ENCODE measurements at regions not wholly inside any gene's neighbourhood (a gene's known extent, or its start where the extent isn't known, plus 50 kb on each side); places are given as distances from the start of the nearest gene placed in this dataset.

GRCh38 chr1:220356981-220357850 is 85.0 kb upstream of the RAB3GAP2 start:
- peaks cover 3% of the 10 kb centered on the region for H3K4me1 Mint-ChIP-seq (ENCODE audit: unreplicated experiment)
- no peak for TF ChIP-seq CTCF (IDR thresholded peaks at IDR 0.05; ENCODE audit: unreplicated experiment)
- H3K4me3 Mint-ChIP-seq (ENCODE audit: unreplicated experiment) = no peak overlapping the region
- H3K27me3 Mint-ChIP-seq (ENCODE audit: unreplicated experiment) = no peaks in the 10 kb centered on the region
- H3K36me3 Mint-ChIP-seq (ENCODE audit: low read depth, unreplicated experiment) = no peaks in the 10 kb centered on the region
- no peak overlapping the region for H3K27ac Mint-ChIP-seq (ENCODE audit: unreplicated experiment)
- H3K9me3 Mint-ChIP-seq (ENCODE audit: unreplicated experiment) = no peaks in the 10 kb centered on the region
- DNase-seq (ENCODE audit: low spot score) = no peak

- TF ChIP-seq CTCF (IDR thresholded peaks at IDR 0.05; ENCODE audit: unreplicated experiment) = no peak
- Mint-ChIP-seq H3K27me3 (ENCODE audit: unreplicated experiment) (no peaks in the 10 kb centered on the region), H3K27ac (ENCODE audit: unreplicated experiment) (no peak overlapping the region), H3K4me1 (ENCODE audit: unreplicated experiment) (no peaks in the 10 kb centered on the region), H3K9me3 (ENCODE audit: unreplicated experiment) (no peaks in the 10 kb centered on the region), H3K36me3 (ENCODE audit: low read depth, unreplicated experiment) (no peaks in the 10 kb centered on the region), H3K4me3 (ENCODE audit: unreplicated experiment) (no peak overlapping the region)
- DNase-seq (ENCODE audit: low spot score) = no peak
Observed at GRCh38 chr1:220353229-220354012, 81.2 kb upstream of the RAB3GAP2 start.

DNA sequence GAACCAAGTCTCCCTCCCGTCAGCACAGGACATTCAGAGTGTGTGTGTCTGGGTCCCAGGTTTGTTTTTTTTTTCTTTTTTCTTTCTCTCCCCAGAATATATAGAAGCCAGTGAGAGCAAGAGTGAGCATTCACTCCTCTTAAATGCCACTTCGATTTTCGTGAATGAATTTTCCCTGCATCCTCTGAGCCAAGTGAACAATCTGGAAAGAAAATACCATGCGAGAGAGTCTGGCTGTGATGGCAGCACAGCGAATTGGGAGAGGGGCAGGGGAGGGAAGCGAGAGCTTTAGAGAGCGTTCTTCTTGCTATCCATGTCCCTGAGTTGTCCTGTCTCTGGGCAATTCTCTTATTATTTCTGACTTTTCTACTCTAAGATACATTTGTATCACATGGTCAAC is 76.0 kb upstream of the RAB3GAP2 start:
- no peak for DNase-seq (ENCODE audit: low spot score)
- Mint-ChIP-seq H3K36me3 (ENCODE audit: low read depth, unreplicated experiment) (no peaks in the 10 kb centered on the region), H3K27me3 (ENCODE audit: unreplicated experiment) (no peaks in the 10 kb centered on the region), H3K4me3 (ENCODE audit: unreplicated experiment) (no peak overlapping the region), H3K4me1 (ENCODE audit: unreplicated experiment) (peaks cover 11% of the 10 kb centered on the region), H3K27ac (ENCODE audit: unreplicated experiment) (no peak overlapping the region), H3K9me3 (ENCODE audit: unreplicated experiment) (no peaks in the 10 kb centered on the region)
- no peak for TF ChIP-seq CTCF (IDR thresholded peaks at IDR 0.05; ENCODE audit: unreplicated experiment)

DNA sequence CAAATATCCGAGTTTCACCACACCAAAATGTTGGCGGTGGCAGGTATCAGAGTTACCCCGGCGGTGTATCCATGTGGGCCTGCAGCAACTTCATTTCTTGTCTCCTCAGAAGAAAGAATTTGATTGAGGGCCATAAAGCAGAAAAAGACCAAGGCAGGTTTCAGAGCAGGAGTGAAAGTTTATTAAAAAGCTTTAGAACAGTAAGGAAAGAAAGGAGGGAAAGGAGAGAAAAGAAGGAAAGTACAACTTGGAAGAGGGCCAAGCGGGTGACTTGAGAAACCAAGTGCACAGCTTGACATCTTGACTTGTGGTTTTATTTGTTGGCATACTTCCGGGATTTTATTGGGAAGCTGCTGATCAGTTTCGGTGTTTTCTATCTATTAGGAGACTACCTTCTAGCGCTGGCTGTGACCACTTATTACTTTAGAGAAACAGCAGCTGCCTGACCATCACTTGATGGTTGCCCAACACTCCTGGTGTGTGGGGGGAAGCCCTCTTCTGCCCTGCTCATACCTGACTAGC is 75.5 kb upstream of the RAB3GAP2 start:
- no peak overlapping the region for H3K27ac Mint-ChIP-seq (ENCODE audit: unreplicated experiment)
- no peaks in the 10 kb centered on the region for H3K27me3 Mint-ChIP-seq (ENCODE audit: unreplicated experiment)
- no peak for DNase-seq (ENCODE audit: low spot score)
- no peaks in the 10 kb centered on the region for H3K36me3 Mint-ChIP-seq (ENCODE audit: low read depth, unreplicated experiment)
- peaks cover 11% of the 10 kb centered on the region for H3K4me1 Mint-ChIP-seq (ENCODE audit: unreplicated experiment)
- no peaks in the 10 kb centered on the region for H3K9me3 Mint-ChIP-seq (ENCODE audit: unreplicated experiment)
- no peak for TF ChIP-seq CTCF (IDR thresholded peaks at IDR 0.05; ENCODE audit: unreplicated experiment)
- H3K4me3 Mint-ChIP-seq (ENCODE audit: unreplicated experiment) = no peak overlapping the region
